ENCODE measurements at regions not wholly inside any gene's neighbourhood (a gene's known extent, or its start where the extent isn't known, plus 50 kb on each side); places are given as distances from the start of the nearest gene placed in this dataset.

DNA sequence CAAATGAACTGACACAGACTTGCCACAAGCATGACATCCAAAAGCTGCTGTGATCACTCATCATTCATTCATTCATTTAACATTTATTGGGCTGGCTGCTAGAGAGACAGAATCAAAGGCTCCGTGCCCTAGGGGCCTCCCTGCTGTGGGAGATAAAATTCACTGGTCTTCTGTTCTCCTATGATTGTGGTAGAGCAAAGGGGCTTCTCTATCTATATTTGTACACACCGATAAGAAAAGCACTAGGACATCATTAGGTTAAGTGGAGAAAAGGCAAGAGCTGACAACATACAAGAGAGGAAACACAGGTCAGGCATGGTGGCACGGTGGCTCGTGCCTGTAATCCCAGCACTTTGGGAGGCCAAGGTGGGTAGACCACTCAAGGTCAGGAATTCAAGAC, 847.0 kb downstream of the TYW1 start:
- TF ChIP-seq, protein P1, sequence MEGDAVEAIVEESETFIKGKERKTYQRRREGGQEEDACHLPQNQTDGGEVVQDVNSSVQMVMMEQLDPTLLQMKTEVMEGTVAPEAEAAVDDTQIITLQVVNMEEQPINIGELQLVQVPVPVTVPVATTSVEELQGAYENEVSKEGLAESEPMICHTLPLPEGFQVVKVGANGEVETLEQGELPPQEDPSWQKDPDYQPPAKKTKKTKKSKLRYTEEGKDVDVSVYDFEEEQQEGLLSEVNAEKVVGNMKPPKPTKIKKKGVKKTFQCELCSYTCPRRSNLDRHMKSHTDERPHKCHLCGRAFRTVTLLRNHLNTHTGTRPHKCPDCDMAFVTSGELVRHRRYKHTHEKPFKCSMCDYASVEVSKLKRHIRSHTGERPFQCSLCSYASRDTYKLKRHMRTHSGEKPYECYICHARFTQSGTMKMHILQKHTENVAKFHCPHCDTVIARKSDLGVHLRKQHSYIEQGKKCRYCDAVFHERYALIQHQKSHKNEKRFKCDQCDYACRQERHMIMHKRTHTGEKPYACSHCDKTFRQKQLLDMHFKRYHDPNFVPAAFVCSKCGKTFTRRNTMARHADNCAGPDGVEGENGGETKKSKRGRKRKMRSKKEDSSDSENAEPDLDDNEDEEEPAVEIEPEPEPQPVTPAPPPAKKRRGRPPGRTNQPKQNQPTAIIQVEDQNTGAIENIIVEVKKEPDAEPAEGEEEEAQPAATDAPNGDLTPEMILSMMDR (conservative IDR thresholded peaks at IDR 0.05 in 1 of 2, IDR thresholded peaks at IDR 0.05 in 1 of 2; ENCODE audit: low read depth in 1 of 2, low read length in 2 of 2), result no peak
- no peak for TF ChIP-seq EZH2 (IDR thresholded peaks at IDR 0.05; ENCODE audit: low read length, missing control alignments)

Data from fibroblast of lung (primary cell).